Activated T-cell treated with anti-CD3 and anti-CD28 coated beads, Interleukin-2, amount 50 U/mL, for 72 hours (primary cell): ENCODE measurements at regions not wholly inside any gene's neighbourhood (a gene's known extent, or its start where the extent isn't known, plus 50 kb on each side); places are given as distances from the start of the nearest gene placed in this dataset.

Experiments
- ATAC-seq, 2 donors: fragments of 150-1000 bp; cut with Tn5 transposase; replicated peaks in 1 of 2; 2 replicates each; pipeline ENCODE4 v1.10.0; 2021; ENCODE audit warnings: moderate library complexity in 2 of 2, mild to moderate bottlenecking in 1 of 2
- DNase-seq, 2 donors: peaks; one replicate each; pipeline ENCODE4 v3.0.0; 2021 to 2022; ENCODE audit warnings: mixed read lengths in 1 of 2
- H3K27ac Mint-ChIP-seq: one replicate; pipeline ENCODE4 v1.8.0; 2022; ENCODE audit warnings: mild to moderate bottlenecking, moderate library complexity, mixed read lengths
- H3K27me3 Mint-ChIP-seq: one replicate; pipeline ENCODE4 v1.8.0; 2022; ENCODE audit warnings: low read depth, mixed read lengths
- H3K36me3 Mint-ChIP-seq, 2 donors: one replicate each; pipeline ENCODE4 v1.8.0; 2022; ENCODE audit warnings: mixed read lengths in 2 of 2, mild to moderate bottlenecking in 1 of 2; ENCODE audit not compliant: insufficient read depth in 2 of 2
- H3K4me1 Mint-ChIP-seq: one replicate; pipeline ENCODE4 v1.8.0; 2022; ENCODE audit warnings: low read depth, mixed read lengths
- H3K4me3 Mint-ChIP-seq, 2 donors: one replicate each; pipeline ENCODE4 v1.8.0; 2022; ENCODE audit warnings: mild to moderate bottlenecking in 2 of 2, mixed read lengths in 2 of 2, moderate library complexity in 2 of 2
- H3K9me3 Mint-ChIP-seq, 2 donors: one replicate each; pipeline ENCODE4 v1.8.0; 2022; ENCODE audit warnings: mixed read lengths in 2 of 2

DNA sequence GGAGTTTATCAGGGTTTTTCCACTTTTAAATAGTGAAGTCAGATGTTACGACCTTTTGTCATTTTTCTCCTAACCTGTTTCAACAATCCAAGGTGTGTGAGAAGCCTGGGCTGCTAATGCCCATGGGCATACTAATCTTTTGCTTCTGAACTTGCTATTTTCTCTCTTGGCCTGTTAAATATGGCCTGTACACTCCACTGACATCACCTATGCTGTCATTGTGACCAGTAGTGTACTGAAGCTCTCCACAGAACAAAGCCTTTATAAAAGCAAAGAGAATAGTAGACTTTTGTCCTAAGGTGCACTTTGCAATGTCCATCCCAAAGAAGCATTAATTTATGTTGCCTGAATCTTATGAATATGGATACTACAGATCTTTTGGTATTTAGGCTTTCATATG, 1490.5 kb downstream of the STIM2 start:
- peaks cover 4 to 8% of the 10 kb centered on the region in 2 donors for H3K9me3 Mint-ChIP-seq
- ATAC-seq: no peak
- no peak overlapping the region for H3K27ac Mint-ChIP-seq
- DNase-seq: no peak
- H3K4me3 Mint-ChIP-seq: no peak overlapping the region
- no peaks in the 10 kb centered on the region for H3K4me1 Mint-ChIP-seq
- no peaks in the 10 kb centered on the region for H3K27me3 Mint-ChIP-seq
- H3K36me3 Mint-ChIP-seq: no peaks in the 10 kb centered on the region

DNA sequence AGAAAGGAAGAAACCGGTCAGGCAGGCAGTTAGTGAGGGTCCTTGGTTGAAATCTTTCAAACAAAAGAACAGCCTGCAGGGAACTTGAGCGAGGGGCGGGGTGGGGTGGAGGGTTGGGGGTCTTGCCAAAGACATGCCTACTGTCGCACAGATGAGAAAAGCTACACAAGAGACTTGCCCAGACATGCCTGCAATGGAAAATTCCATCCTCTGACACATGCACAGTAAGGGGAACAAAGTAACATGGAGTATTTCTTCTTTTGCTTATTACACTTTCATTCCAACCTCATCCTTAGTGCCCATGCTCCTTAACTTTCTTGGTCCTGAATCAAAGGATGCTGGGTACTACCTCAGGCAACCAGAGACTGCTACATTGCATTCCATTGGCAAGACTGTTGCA, 1491.2 kb downstream of the STIM2 start:
- Mint-ChIP-seq H3K36me3 (no peaks in the 10 kb centered on the region), H3K4me3 (no peak overlapping the region), H3K27me3 (no peaks in the 10 kb centered on the region), H3K27ac (no peak overlapping the region), H3K9me3 (peaks cover 4 to 8% of the 10 kb centered on the region in 2 donors), H3K4me1 (no peaks in the 10 kb centered on the region)
- no peak for DNase-seq
- ATAC-seq: no peak

DNA sequence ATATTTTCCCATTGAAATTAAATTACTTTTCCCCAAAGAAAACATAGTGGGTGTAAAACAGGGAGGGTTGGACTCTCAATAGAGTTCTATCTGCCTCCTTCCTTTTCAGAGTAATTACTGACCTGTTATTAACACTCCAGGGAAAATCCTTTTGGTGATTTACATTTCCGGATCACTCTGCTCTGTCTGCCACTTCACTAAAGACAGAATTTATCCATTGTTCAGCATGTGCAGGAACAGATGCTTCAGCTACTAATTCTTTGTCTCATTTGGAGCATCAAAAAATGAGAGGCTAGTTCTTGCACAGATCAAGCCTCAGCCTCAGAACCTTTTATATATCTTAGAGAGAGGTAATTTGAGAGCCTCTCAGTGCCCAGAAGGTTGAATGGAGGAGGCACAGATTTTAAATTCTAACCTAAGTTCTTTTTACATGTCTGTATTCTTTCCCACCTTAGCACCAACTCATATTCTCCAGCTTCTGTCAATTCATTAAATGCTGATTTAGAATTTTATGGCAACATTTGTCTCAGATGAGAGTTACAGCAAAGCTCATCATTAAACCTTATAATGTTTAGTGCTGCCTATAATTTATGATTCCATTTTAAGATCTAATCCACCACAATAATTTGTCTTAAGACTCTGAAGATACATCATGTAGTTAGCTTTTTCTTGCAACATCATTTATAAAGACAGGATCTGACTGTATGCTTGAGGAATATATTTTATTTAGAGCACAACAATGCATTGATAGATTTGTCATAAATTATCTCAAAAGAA, 1494.4 kb downstream of the STIM2 start:
- H3K27me3 Mint-ChIP-seq: no peaks in the 10 kb centered on the region

DNA sequence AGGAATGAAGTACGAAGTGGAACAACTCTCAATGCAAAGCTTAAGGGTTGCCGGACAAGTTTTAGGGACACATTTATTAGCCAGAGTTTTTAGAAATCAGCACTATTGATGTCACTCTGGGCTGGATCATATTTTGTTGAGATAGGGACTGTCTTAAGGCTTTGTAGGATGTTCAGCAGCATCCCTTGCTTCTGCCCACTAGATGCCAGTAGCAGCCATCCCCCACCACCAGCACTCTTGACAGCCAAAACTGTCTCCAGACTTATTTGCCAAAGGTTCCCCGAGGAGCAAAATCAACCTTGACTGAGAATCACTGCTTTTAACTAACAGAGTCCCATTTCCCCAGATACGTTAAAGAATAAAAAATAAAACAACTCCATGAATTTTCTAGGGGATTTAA, 1497.3 kb downstream of the STIM2 start:
- DNase-seq (no peak), ATAC-seq (no peak)
- Mint-ChIP-seq H3K9me3 (peaks cover 0 to under 1% of the 10 kb centered on the region in 2 donors), H3K27ac (no peak overlapping the region), H3K36me3 (no peaks in the 10 kb centered on the region), H3K4me1 (no peaks in the 10 kb centered on the region), H3K27me3 (no peaks in the 10 kb centered on the region), H3K4me3 (no peak overlapping the region)

More for the DNA sequence above, 1494.4 kb downstream of the STIM2 start:
- no peak for ATAC-seq
- no peak for DNase-seq
- Mint-ChIP-seq H3K4me1 (no peaks in the 10 kb centered on the region), H3K4me3 (no peak overlapping the region), H3K9me3 (peaks cover 4% of the 10 kb centered on the region in 2 donors), H3K36me3 (no peaks in the 10 kb centered on the region), H3K27ac (no peak overlapping the region)

DNA sequence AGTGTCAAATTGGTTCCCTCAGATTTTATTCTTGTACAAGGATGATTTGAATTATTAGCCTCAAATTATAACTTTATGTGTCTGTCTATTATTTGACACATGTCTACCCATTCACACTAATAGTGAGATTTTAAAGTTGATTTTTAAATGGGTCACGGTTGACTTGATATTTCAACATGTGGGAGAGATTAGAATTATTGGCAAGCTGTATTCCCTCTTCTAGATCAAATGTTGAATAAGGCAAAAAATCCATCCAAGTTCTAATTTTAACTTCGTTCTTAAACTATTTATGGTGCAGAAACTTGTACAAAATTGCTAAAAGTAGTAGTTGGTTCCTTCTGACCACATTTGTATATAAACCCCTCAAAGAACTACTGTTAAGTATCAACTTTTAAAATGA, 1498.0 kb downstream of the STIM2 start:
- H3K4me1 Mint-ChIP-seq: no peaks in the 10 kb centered on the region

DNA sequence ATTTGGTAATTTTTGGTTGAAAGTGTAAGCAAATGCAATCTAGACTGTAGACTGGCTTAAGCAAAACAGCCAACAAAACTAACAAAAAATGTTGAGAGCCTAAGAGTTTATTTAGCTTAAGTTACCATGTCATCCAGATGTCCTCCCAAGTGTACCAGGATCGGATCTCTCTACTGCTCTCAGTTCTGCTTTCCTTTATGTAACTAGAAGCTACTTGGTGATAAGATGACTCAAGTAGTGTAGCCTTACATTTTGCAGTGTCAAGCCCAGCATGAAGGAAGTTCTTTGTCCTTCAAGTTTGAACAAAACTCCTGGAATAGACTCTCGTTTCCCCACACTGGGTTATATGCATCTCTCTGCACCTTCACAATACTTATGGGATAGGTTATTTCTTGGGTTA, 1500.0 kb downstream of the STIM2 start:
- Mint-ChIP-seq H3K4me3 (no peak overlapping the region), H3K4me1 (no peaks in the 10 kb centered on the region), H3K9me3 (peaks cover 0 to 7% of the 10 kb centered on the region in 2 donors), H3K27ac (no peak overlapping the region), H3K36me3 (no peaks in the 10 kb centered on the region), H3K27me3 (no peaks in the 10 kb centered on the region)
- DNase-seq: no peak
- no peak for ATAC-seq

More for the DNA sequence above, 1498.0 kb downstream of the STIM2 start:
- H3K27ac Mint-ChIP-seq: no peak overlapping the region
- no peaks in the 10 kb centered on the region for H3K36me3 Mint-ChIP-seq
- no peak for ATAC-seq
- DNase-seq: no peak
- peaks cover 0 to 3% of the 10 kb centered on the region in 2 donors for H3K9me3 Mint-ChIP-seq
- H3K4me3 Mint-ChIP-seq: no peak overlapping the region
- no peaks in the 10 kb centered on the region for H3K27me3 Mint-ChIP-seq

DNA sequence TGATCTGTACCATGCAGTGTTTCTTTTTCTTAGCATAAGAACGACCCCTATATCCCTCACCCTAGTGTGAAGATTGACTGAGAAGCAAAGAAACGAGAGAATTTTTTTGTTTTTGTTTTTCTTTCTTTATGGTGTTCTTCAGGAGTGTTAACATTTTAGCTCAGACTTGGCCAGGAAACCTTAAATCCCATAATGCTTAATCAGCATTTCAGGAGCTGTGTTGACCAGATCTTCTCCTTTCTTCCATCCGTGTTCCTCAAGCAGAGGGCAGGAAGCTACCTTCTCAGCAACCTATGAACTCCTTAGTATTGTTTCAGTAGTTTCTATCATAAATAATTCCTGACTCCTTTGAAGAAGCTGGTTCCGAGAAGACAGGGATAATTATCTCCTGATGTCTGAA, 1501.5 kb downstream of the STIM2 start:
- Mint-ChIP-seq H3K36me3 (no peaks in the 10 kb centered on the region), H3K4me3 (no peak overlapping the region)

DNA sequence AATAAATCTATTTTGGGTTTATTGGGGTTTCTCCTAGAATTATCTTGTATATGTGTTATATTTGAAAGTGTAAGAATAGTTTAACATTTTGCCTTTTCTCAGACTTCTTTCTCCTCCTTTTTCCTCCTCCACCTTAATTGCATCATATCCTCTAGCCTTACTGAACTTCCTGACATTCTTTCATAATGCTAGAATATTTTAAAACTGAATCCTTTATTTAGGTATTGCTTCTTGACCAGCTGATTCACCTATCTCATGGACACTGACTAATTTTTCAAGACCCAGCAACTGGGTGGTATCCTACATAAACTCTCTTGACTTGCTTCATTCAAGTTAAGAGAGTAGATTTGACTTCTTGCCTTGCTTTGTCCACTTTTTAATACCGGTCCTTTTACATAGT, 1508.9 kb downstream of the STIM2 start:
- peaks cover 0 to 10% of the 10 kb centered on the region in 2 donors for H3K9me3 Mint-ChIP-seq
- DNase-seq: no peak
- no peaks in the 10 kb centered on the region for H3K4me1 Mint-ChIP-seq
- no peak overlapping the region for H3K4me3 Mint-ChIP-seq
- H3K36me3 Mint-ChIP-seq: no peaks in the 10 kb centered on the region
- no peak for ATAC-seq
- H3K27me3 Mint-ChIP-seq: no peaks in the 10 kb centered on the region
- no peak overlapping the region for H3K27ac Mint-ChIP-seq

More for the DNA sequence above, 1501.5 kb downstream of the STIM2 start:
- no peaks in the 10 kb centered on the region for H3K4me1 Mint-ChIP-seq
- no peak for ATAC-seq
- peaks cover 0 to 7% of the 10 kb centered on the region in 2 donors for H3K9me3 Mint-ChIP-seq
- no peak for DNase-seq
- H3K27me3 Mint-ChIP-seq: no peaks in the 10 kb centered on the region
- no peak overlapping the region for H3K27ac Mint-ChIP-seq

DNA sequence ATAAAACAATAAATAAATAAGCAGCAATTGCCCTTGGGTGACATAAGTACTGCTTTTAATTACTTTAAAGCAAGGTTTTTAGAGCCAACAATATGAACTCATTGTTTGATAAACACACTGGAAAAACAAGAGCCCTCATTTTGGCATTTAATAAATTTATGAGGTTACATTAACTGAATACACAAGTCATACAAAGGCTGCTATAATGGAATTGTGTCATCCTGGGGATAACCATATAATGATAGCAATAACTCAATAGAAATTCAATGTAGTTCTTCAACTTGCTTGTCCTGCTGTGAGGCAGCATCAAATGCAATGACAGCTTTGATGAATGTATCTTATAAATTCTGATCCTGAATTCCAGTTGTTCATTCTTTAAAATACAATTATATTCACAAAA, 1512.5 kb downstream of the STIM2 start:
- no peaks in the 10 kb centered on the region for H3K36me3 Mint-ChIP-seq
- ATAC-seq (no peak), DNase-seq (no peak)
- no peaks in the 10 kb centered on the region for H3K4me1 Mint-ChIP-seq
- no peak overlapping the region for H3K27ac Mint-ChIP-seq
- H3K9me3 Mint-ChIP-seq: peaks cover 5 to 14% of the 10 kb centered on the region in 2 donors
- H3K27me3 Mint-ChIP-seq: no peaks in the 10 kb centered on the region
- H3K4me3 Mint-ChIP-seq: no peak overlapping the region

DNA sequence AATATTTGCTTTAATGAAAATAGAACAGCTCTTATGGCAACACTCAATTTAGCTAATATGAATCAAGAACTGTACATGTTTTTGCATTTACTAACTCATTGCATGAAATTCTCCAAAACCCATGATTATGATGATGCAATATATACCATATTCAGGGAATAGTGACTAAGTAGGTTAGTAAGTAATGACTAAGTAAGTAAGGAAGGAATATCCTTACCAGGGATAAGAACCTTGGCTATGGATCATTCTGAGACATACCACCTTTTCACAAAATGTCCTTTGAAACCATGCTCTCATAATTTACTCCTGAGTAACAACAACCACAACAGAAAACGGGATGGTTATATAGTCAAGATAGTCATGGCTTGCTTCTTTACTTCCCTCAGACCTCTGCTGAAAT, 1513.0 kb downstream of the STIM2 start:
- H3K27ac Mint-ChIP-seq: no peak overlapping the region
- H3K36me3 Mint-ChIP-seq: no peaks in the 10 kb centered on the region
- H3K9me3 Mint-ChIP-seq: peaks cover 7 to 18% of the 10 kb centered on the region in 2 donors
- ATAC-seq: no peak
- H3K4me1 Mint-ChIP-seq: no peaks in the 10 kb centered on the region
- no peak for DNase-seq
- no peaks in the 10 kb centered on the region for H3K27me3 Mint-ChIP-seq
- no peak overlapping the region for H3K4me3 Mint-ChIP-seq

DNA sequence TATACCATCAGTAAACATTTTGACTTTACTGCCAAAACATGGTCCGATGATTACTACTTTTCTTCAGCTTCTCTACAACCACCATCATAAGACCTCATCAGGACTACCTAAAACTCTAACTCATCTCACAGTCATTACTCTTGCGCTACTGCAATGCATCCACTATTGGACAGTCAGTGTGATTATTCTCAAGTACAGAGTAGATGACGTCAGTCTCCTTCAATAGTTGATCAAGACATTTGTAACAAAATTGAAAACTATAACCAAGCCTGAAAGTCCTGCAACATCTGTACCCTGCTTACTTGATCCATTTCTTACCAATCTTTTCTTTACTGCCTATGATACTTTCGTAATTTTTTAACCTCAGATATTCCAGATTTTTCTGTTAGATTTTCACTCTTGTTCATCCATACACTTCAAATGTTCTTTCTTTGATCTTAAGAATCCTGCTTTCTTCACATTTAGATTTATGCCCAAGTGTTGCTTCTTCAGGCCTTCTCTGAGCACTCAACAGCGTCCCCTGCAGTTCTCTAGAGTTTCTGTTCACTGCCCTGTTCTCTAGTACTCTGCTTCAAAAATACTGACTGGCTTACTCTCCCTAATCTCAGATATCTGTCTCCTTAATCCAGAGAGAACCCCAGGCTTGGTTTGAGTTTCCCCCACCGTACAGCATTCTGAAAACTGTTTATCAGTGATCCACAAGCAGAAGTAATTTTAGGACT, 1517.6 kb downstream of the STIM2 start:
- Mint-ChIP-seq H3K9me3 (peaks cover 10 to 18% of the 10 kb centered on the region in 2 donors), H3K27ac (no peak overlapping the region), H3K4me3 (no peak overlapping the region), H3K4me1 (no peaks in the 10 kb centered on the region), H3K36me3 (no peaks in the 10 kb centered on the region), H3K27me3 (no peaks in the 10 kb centered on the region)
- ATAC-seq (no peak), DNase-seq (no peak)

DNA sequence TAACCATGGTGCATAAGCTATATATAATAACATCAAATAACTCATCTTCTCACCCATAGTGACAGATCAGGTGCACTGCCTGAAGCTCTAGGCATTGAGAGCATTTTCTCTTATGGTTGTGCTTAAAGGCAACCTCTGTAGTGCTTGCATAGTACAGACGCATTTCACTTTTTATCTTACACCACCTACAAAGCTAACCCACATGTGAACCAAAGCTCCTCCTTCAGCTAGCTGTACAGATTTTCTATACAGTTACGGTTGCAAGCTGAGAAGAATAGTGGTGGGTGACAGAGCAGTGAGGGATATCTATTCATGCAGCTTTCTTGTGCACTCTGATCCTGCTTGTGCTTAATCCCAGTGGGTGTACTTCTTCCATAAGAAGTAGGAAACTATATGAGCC, 1525.2 kb downstream of the STIM2 start:
- Mint-ChIP-seq H3K4me1 (no peaks in the 10 kb centered on the region), H3K27ac (no peak overlapping the region), H3K27me3 (no peaks in the 10 kb centered on the region), H3K36me3 (no peaks in the 10 kb centered on the region), H3K4me3 (no peak overlapping the region), H3K9me3 (peaks cover 7 to 10% of the 10 kb centered on the region in 2 donors)
- no peak for ATAC-seq
- no peak for DNase-seq

DNA sequence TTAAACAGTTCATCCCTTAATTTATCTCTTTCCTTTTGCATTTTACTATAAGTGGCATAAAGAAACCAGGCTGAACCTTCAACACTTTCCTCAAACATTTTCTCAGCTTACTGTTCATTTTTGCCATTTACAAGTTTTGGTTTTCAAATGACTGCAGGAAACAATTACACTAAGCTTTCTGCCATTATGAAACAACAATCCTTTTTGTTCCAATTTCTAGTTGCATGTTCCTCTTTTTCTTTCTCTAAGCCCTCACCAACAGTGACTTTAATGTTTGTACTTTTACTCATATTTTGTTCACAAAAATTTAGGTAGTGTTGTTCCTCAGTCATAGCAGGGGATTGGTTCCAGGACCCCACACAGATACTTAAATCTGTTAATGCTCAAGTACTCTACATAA, 1526.1 kb downstream of the STIM2 start:
- Mint-ChIP-seq H3K36me3 (no peaks in the 10 kb centered on the region), H3K9me3 (peaks cover 10% of the 10 kb centered on the region in 2 donors), H3K27ac (no peak overlapping the region), H3K4me3 (no peak overlapping the region), H3K27me3 (no peaks in the 10 kb centered on the region), H3K4me1 (no peaks in the 10 kb centered on the region)
- ATAC-seq: no peak
- DNase-seq: no peak
